ENCODE measurements at regions not wholly inside any gene's neighbourhood (a gene's known extent, or its start where the extent isn't known, plus 50 kb on each side); places are given as distances from the start of the nearest gene placed in this dataset.
"Not testable (repeated sequence)": the region's sequence is repeated elsewhere in the genome, so short reads cannot be mapped to it uniquely, and the experiment has no call there.

DNA sequence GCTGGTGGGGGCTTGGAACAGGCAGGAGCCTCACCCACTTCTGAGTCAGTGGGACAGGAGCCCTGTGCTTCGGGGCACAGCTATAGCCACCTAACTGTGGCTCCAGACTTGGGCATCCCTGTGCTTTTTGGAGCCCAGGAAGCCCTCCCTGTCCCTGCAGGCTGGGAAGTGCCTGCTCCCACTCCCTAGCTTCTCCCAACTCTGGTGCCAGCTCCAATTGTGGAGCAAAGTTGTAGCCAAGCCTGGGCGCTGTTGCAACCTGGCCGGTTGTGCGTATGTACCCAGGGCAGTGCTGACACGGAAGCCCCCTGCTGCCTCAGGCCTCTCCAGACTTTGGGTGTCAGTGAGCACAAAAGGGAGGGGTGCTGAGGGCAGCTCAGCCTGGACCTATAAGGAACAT is 601.7 kb upstream of the GJE1 start:
- DNase-seq = peak in 2 of 10 donors; percentile 71 to 72
- intact Hi-C loops (cut with DNase I) = no loop called here

DNA sequence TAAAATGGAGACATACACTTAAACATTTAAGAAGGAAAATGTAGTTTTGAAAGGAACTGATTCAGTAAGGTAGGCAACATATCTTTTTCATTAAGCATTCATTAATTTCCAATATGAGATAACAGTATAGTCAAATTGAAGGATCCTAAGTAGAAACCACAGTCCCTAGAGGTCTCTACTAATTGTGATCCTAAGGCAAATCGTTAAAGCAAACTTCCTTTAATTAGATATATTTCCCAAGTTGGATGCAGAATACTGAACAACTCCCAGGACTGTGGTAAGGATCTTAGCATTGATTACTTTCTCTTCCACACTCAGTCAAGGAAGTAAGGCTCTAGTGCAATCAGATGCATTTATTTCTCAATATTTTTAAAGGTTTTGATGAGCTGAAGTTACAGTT is 604.1 kb upstream of the GJE1 start:
- no peak for DNase-seq
- intact Hi-C loops (cut with DNase I) = no loop called here

DNA sequence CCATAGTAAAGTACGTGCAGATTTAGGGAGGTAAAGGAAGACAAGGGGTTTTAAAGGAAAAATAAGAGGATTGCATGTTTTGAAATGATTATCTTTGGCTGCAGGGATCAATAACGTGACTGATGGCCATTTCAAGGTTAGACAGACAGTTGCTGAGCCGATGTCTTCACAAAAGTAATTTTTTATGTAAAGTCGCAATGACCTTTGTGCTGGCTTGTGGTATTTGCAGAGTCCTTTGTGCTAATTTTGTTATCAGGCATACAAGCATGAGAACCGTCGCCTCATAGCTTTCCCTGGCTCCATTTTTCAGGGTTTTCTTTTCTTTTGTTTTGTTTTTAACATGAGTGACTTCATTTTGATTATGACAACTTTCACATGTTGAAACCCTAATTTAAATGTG is 605.7 kb upstream of the GJE1 start:
- DNase-seq = no peak
- intact Hi-C loops (cut with DNase I) = no loop called here

DNA sequence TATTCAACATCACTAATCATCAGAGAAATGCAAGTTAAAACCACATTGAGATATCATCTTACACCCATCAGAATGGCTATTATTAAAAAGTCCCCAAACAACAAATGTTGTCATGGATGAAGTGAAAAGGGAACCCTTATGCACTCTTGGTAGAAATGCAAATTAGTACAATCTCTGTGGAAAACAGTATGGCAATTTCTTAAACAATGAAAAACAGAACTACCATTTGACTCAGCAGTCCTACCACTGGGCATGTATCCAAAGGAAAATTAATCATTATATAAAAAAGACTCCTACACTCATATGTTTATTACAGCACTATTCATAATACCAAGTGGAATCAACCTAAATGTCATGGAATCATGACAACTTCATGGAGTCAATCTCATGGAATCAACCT is 611.3 kb upstream of the GJE1 start:
- DNase-seq = no peak
- intact Hi-C loops (cut with DNase I) = no loop called here

DNA sequence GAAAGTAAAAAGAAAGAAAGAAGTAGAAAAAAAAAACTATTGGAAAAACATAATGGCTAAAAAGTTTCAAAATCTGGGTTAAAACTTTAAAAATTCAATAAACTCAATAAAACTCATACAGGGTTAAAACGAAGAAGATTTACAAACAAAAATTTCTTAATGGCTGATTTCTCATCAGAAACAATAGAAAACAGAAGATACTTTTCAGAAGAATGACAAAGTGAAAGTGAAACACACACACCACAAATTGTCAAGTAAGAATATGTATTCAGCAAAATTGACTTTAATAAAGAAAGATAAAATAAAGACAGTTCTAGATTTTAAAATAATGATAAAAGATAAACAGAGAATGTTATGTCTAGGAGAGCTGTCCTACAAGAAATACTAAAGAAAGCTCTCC is 618.9 kb upstream of the GJE1 start:
- DNase-seq = no peak
- intact Hi-C loops (cut with DNase I) = no loop called here

DNA sequence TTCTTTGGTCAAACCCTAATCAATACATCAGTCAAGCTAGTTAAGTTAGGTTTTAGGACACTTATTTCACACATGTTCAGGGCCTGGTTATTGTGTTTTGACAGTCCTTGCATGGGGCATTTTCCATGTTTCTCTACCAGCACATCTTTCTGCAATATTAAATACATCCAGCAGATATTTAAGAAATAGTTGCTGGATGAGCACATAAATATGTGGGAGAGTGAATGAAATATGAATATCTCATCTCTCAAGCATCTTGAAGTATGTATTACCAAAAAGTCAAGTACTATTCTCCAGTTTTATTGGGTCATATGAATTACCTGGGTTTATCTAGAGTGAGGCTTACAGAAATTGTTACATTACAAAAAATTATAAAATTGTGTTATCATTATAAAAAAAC is 621.9 kb upstream of the GJE1 start:
- intact Hi-C loops (cut with DNase I) = no loop called here
- DNase-seq = no peak

DNA sequence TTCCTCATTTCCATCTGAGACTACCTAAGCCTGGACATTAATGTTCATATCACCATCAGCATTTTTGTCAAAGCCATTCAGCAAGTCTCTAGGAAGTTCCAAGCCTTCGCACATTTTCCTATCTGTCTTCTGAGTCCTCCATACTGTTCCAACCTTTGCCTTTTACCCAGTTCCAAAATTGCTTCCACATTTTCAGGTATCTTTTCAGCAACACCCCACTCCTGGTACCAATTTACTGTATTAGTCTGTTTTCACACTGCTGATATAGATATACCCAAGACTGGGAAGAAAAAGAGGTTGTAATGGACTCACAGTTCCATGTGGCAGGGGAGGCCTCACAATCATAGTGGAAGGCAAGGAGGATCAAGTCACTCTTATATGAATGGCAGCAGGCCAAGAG is 626.7 kb upstream of the GJE1 start:
- intact Hi-C loops (cut with DNase I); DNase-seq: not testable (repeated sequence)

DNA sequence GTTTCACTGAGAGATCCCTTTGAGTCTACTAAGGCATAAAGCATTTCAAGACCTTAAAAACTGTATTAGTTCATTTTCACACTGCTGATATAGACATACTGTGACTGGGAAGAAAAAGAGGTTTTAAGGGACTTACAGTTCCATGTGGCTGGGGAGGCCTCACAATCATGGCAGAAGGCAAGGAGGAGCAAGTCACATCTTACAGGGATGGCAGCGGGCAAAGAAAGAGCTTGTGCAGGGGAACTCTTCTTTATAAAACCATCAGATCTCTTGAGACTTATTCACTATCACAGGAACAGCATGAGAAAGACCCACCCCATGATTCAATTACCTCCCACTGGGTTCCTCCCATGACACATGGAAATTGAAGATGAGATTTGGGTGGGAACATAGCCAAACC is 628.4 kb upstream of the GJE1 start:
- intact Hi-C loops (cut with DNase I); DNase-seq: not testable (repeated sequence)

DNA sequence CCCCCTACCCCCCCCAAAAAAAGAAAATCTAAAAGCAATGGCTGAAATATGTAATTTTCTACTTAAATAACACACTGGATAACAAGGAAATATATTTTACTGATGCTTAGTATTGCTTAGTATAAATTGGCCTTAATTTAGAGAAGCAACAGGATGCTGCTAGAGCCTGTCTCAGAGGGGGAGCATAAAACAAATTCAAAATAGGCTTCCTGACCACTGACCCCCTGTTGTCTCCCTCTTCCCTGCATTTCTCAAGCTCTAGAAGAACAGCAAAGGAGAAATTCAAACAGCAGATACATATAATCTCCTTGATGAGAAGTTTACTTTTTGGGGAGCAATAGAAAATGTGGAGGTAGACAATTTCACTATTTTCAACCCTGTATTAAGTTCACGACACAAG is 631.1 kb upstream of the GJE1 start:
- intact Hi-C loops (cut with DNase I) = no loop called here
- no peak for DNase-seq

DNA sequence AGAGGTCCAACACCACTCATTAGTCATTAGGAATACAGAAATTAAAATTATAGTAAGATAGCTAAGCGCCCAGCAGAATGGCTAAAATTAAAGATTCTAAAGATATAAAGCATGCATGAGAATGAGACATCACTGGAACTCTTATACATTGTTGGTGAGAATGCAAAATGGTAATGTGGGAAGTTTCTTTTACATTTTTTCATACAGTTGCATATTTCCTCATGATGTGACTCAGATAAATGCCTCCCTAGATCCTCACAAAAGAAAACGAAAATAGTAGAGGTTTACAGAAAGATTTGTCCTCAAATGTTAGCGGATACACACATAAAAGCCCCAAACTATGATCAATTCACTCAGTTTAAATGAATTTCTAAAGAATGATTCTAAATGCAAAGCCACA is 633.7 kb upstream of the GJE1 start:
- DNase-seq = no peak
- intact Hi-C loops (cut with DNase I) = no loop called here

DNA sequence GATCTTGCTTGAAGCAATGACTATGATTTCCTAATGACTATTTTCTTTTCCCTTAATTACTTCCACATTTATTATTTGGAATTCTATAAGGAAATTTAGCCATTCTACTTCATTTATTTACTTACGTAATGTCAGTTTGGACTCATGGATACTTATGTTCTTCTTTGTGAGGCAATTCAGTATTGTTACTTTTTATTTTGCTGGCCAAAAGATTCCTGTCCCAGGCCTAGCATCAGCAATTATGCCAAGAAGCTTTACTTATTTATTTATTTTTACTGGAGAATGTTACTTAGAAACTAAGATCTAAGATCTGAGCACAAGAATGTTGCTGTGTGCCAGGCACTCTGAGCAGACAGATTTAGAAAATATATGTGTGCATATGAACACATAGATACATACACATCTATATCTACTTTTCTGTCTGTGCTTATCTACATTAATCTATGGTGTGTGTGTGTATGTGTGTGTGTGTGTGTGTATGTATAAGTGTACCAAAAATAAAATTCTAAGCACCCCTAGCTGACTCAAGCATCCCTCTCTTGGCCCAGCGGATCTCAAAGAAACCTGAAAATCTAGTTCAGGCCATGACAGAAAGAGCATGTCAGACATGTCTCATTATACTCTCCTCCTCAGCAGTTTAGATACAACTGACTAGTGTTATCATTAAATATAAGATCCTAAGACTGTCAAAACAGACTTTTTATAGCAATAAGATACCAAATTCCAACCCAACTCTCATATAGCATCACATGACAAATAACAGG is 640.0 kb upstream of the GJE1 start:
- no peak for DNase-seq
- intact Hi-C loops (cut with DNase I) = no loop called here

DNA sequence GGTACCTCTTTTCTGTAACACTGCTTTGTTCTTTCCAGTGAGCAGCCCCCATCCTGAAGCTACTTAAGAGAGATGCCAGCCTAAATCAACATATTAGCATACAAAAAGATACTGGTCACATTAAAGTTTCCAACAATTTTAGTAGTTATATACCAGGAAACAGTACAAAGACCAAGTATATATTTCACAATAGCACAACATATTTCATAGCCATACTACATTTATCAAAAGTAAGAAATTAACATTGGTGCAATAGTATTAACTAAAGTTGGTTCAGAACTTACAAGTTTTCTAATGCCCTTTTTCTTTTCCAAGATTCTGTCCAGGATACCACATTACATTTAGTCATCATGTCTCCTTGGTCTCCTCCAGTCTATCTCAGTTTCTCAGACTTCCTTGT is 641.0 kb upstream of the GJE1 start:
- DNase-seq = no peak
- intact Hi-C loops (cut with DNase I) = no loop called here

DNA sequence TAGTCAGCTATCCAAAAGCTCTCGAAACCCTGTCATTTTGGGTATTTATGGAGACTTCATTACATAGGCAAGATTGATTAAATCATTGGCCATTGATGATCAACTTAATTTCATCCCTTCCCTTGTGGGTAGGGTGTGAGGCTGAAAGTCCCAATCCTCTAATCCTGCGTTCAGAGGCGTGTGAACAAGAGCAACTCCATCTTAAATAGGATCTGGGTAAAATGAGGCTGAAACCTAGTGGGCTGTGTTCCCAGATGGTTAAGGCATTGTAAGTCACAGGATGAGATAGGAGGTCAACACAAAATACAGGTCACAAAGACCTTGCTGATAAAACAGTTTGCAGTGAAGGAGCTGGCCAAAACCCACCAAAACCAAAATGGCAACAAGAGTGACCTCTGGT is 641.7 kb upstream of the GJE1 start:
- no peak for DNase-seq
- intact Hi-C loops (cut with DNase I) = no loop called here

DNA sequence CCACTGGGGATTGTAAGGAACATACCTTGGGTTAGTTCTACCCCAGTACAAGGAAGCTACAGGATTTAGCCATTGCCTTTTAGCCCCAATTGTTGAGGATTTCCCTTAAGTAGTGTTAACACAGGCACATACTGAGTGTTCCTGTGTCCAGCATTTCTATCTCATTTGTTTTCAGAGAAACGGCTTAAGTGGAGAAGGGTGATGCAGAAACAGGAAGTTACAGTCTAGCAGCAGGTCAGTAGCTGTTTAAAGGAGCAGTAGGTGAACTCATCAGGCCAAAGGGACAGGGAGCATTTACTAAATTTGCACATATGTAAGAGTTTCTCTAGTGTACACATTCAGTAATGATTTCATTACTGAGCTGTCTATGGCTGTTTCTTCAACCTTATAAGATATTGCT is 644.2 kb upstream of the GJE1 start:
- no peak for DNase-seq
- intact Hi-C loops (cut with DNase I) = no loop called here

DNA sequence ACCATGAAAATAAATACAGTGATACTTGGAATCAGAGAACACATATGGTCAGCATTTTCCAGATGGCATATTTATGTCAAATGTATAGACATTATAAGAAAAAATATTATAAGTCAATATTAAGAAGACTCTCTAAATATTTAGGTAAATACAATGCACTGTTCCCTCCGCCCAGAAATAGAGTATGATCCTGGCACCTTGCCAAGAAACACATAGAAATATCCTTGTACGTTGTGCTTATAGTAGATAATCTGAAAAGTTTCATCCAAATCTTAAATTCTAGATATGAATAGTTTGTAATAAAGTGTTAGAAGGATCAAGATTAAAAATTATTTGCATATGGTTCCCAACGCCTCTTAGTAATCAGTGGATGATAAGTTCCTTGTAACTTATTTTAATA is 645.8 kb upstream of the GJE1 start:
- intact Hi-C loops (cut with DNase I) = no loop called here

DNA sequence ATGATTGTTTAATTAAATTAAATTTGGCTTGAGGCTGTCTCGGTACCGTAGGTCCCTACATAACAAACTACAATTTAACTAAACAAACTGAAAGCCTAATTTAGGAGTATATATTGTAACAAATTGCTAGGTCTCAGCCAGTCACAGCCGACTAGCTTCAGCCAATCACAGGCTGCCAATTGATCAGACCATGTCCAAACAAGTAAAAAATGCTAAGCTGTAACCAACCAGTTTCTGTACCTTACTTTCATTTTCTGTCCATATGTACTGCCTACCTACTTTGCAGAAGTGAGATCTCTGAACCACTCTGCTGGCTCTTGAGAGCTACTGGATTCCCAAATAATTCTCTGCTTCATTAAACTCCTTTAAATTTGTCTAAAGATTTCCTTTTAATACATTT is 648.0 kb upstream of the GJE1 start:
- intact Hi-C loops (cut with DNase I) = no loop called here
- DNase-seq = peak in 1 of 10 donors; percentile 54

More for the DNA sequence above, 645.8 kb upstream of the GJE1 start:
- DNase-seq = no peak

DNA sequence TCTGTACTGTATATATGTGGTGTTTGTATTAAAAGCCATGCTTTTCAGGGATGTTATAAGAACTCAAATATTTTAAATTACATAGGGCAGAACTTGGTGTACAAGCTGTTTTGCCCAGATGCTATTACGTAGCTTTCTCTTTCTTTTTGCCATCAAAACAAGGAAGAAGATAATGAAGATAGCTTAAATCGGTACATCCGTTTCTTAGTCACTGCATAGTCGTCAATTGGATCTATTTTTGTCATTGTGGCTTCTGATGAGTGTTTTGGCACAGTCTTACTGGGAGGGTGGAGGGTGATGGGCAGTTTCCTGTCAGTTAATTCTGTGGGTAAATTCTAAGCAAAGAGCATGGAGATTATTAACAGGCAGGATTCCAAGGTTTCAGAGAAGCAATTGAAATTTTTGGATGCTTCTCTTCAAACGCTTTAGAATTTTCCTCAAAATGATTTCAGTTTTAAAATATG is 649.1 kb upstream of the GJE1 start:
- peak in 1 of 10 donors; percentile 34 for DNase-seq
- intact Hi-C loops (cut with DNase I) = no loop called here

DNA sequence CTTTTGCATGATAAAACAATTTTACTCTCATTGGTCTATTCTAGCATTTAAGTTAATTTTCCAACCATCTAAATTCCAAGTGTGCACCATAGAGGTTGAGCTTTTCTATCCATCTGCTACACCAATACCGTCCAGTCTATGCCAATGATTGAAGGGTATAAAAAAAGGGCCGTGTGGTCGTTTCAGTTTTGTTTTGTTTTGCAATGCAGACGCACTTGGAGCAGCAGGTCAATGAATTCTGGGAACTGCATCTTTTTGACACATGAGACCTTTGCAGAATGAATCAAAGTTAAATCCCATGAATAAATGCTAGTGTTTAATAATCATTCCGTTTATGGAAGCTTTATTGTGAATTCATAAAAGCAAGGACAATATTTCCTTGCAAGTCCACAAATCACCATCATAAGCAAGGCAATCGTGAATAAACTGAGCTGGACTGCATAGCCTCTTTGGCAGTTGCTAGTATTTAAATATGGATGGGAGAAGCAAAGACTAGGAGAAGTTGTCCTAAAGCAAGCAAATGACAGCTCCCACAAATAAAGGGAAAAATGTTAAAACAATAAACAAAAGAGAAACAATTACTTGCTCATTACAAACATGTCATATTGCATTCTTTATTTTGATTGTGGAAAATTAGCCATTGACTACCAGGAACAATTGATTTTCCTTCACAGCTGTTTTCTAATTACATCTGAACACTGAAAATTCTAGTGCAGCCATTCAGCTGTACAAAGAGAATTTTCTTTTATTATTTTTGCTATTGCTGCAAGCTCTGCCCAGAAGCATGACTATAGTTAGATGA is 649.7 kb upstream of the GJE1 start:
- DNase-seq = no peak
- intact Hi-C loops (cut with DNase I) = no loop called here

DNA sequence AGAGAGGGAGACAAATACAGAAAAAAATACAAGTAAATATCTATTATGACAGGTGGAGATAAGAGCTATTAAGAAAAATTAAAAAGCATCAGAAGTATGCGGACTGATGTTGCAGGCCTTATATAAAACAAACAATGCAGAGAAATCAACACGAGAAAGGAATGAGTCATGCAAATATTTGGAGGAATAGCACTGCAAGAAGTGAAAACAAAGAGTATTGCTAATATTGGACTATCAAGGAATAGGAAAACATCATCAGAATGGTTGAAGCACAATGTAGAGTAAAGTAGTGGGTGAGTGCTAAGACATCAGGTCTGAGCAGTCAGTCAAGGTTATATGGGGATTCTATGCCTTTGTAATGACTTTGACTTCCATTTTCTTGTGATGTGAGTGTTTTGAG is 657.5 kb upstream of the GJE1 start:
- intact Hi-C loops (cut with DNase I) = no loop called here
- DNase-seq = no peak

DNA sequence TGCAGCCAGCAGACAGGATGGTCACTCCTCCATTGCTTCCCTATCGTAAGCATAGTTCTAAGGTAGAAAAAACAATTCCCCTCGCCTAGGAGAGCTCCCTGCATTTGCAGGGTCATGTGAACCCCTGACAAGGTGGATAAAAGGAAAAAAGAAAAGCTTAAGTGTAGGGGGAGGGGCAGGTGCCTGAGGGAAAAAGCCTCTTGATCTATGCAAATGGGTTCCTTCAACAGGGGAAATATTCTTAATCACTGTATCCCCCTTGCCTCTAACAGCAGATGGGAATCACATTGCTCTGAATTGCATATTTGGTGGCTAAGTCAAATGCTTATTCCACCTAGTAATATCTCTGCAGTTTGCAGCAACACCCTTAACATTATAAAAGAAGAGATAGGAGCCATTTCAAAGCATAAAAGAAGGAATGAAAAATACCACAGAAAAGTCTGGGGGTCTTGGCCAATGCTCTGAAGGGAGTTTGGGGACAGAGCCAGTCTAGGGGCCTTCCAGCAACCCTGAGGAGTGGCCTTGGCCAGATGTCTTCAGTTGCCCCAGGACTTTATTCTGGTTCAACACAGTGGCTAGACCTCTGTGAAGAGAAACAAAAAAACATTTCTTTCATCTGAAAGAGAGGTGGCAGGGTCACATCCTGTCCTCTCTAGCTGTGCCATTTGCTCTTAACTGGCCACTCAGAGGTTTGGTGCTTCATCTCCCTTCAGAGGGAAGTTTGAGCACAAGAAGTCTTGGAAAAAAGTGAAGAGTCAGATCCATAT is 660.4 kb upstream of the GJE1 start:
- DNase-seq = no peak
- intact Hi-C loops (cut with DNase I) = no loop called here

DNA sequence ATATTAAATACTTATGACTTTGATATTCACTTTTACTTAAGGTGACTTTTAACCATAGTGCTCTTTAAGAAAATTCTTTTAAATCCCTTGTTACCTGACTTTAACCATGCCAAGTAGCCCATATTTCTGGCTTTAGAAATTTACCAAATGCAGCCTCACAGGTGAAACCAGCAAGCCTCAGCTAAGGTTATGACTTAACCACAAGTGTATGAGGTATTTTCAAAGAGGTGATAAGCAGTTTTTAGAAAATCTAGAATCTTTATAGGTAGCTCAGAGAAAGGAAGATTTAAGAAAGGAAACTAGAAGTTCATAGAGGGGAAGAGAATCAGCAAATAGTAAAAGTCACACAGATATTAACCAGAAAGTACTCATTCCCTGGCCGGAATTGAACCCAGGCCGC is 661.9 kb upstream of the GJE1 start:
- intact Hi-C loops (cut with DNase I) = no loop called here
- no peak for DNase-seq

Data from posterior cingulate gyrus (tissue), 11 donors.